ENCODE measurements at regions not wholly inside any gene's neighbourhood (a gene's known extent, or its start where the extent isn't known, plus 50 kb on each side); places are given as distances from the start of the nearest gene placed in this dataset.

GRCh38 chr15:88982304-88982945 is 69.2 kb upstream of the MFGE8 start:
- peak; percentile 75 for TF ChIP-seq FOXM1 (IDR thresholded peaks at IDR 0.05; ENCODE audit: borderline replicate concordance, low read depth)
- TF ChIP-seq RAD21 (IDR thresholded peaks at IDR 0.05; ENCODE audit: low read depth) = no peak
- no peak for TF ChIP-seq REST (IDR thresholded peaks at IDR 0.05; ENCODE audit: low read depth)
- TF ChIP-seq TAF1 (IDR thresholded peaks at IDR 0.05; ENCODE audit: low read depth) = peak; percentile 21; the same call in 1 of the 2 replicates
- TF ChIP-seq NFIC (IDR thresholded peaks at IDR 0.05) = peak; percentile 86
- peak; percentile 75; the same call in 1 of the 2 replicates for TF ChIP-seq TCF12 (IDR thresholded peaks at IDR 0.05; ENCODE audit: low read depth)
- TF ChIP-seq YY1 (IDR thresholded peaks at IDR 0.05; ENCODE audit: low read depth) = peak; percentile 6; the same call in 1 of the 2 replicates
- peak; percentile 64; the same call in 1 of the 2 replicates for TF ChIP-seq EP300 (IDR thresholded peaks at IDR 0.05; ENCODE audit: borderline replicate concordance)
- no peak; the same call in 1 of the 2 replicates for TF ChIP-seq TEAD4 (IDR thresholded peaks at IDR 0.05)
- TF ChIP-seq USF1 (IDR thresholded peaks at IDR 0.05) = no peak

- no peak for TF ChIP-seq EGR1 (IDR thresholded peaks at IDR 0.05)
- TF ChIP-seq ZBTB7A (IDR thresholded peaks at IDR 0.05; ENCODE audit: low read depth) = no peak
- no peak for TF ChIP-seq RAD21 (IDR thresholded peaks at IDR 0.05; ENCODE audit: low read depth)
Measured at GRCh38 chr15:88982946-88983342, 69.8 kb upstream of the MFGE8 start.

GRCh38 chr15:88983861-88984429 is 70.8 kb upstream of the MFGE8 start:
- no peak for TF ChIP-seq EGR1 (IDR thresholded peaks at IDR 0.05)
- no peak for TF ChIP-seq REST (IDR thresholded peaks at IDR 0.05; ENCODE audit: low read depth)
- TF ChIP-seq RAD21 (IDR thresholded peaks at IDR 0.05; ENCODE audit: low read depth) = no peak
- TF ChIP-seq YY1 (IDR thresholded peaks at IDR 0.05; ENCODE audit: low read depth) = no peak
- TF ChIP-seq TAF1 (IDR thresholded peaks at IDR 0.05; ENCODE audit: low read depth) = no peak
- TF ChIP-seq ZBTB7A (IDR thresholded peaks at IDR 0.05; ENCODE audit: low read depth) = no peak
- TF ChIP-seq EP300 (IDR thresholded peaks at IDR 0.05; ENCODE audit: borderline replicate concordance) = no peak
- no peak for TF ChIP-seq NFIC (IDR thresholded peaks at IDR 0.05)
- TF ChIP-seq CEBPB (IDR thresholded peaks at IDR 0.05) = no peak
- no peak for TF ChIP-seq CREB1 (IDR thresholded peaks at IDR 0.05; ENCODE audit: low read depth)
- TF ChIP-seq TCF12 (IDR thresholded peaks at IDR 0.05; ENCODE audit: low read depth) = no peak
- TF ChIP-seq TEAD4 (IDR thresholded peaks at IDR 0.05) = no peak

GRCh38 chr15:88985547-88986393 is 72.6 kb upstream of the MFGE8 start:
- TF ChIP-seq EGR1 (IDR thresholded peaks at IDR 0.05) (no peak), USF1 (IDR thresholded peaks at IDR 0.05) (no peak), TEAD4 (IDR thresholded peaks at IDR 0.05) (no peak), REST (IDR thresholded peaks at IDR 0.05; ENCODE audit: low read depth) (no peak), CREB1 (IDR thresholded peaks at IDR 0.05; ENCODE audit: low read depth) (no peak), EP300 (IDR thresholded peaks at IDR 0.05; ENCODE audit: borderline replicate concordance) (no peak), CEBPB (IDR thresholded peaks at IDR 0.05) (no peak), RAD21 (IDR thresholded peaks at IDR 0.05; ENCODE audit: low read depth) (no peak), NFIC (IDR thresholded peaks at IDR 0.05) (no peak), TCF12 (IDR thresholded peaks at IDR 0.05; ENCODE audit: low read depth) (no peak), FOXM1 (IDR thresholded peaks at IDR 0.05; ENCODE audit: borderline replicate concordance, low read depth) (no peak), MAX (IDR thresholded peaks at IDR 0.05) (no peak), TAF1 (IDR thresholded peaks at IDR 0.05; ENCODE audit: low read depth) (no peak)

Measured in Ishikawa (cell line).